B cell (primary cell): ENCODE measurements at regions not wholly inside any gene's neighbourhood (a gene's known extent, or its start where the extent isn't known, plus 50 kb on each side); places are given as distances from the start of the nearest gene placed in this dataset.

ENCODE experiments used
- ATAC-seq: fragments of 200-7000 bp; cut with Tn5 transposase; one replicate; pipeline ENCODE4 v1.10.0; 2021; ENCODE audit warnings: low read depth, mild to moderate bottlenecking, moderate number of reproducible peaks, moderate library complexity
- CTCF ChIA-PET: fragments of 350-600 bp; sonication (Branson Sonifier 250); formaldehyde crosslinking; loops from one replicate; lab custom pipeline; 2021; ENCODE audit warnings: antibody characterized with exemption, inconsistent platforms; lab: Charles Lee
- POLR2A ChIA-PET: fragments of 350-600 bp; sonication (Branson Sonifier 250); formaldehyde crosslinking; loops from one replicate; lab custom pipeline; 2021; ENCODE audit warnings: antibody characterized with exemption; lab: Charles Lee
- DNase-seq: peaks from one replicate; pipeline ENCODE4 v3.0.0; 2013
- H2AFZ ChIP-seq: 2 replicates; pipeline ENCODE4 v1.6.1; 2012; ENCODE audit warnings: mild to moderate bottlenecking, low read depth, low read length; ENCODE audit not compliant: insufficient read depth, poor library complexity, severe bottlenecking
- H3K27ac ChIP-seq, 2 donors: 1 replicate in 1 of 2; 2 replicates in 1 of 2; pipeline ENCODE4 v1.5.1; 2012 to 2013; ENCODE audit warnings: low read length in 2 of 2, mild to moderate bottlenecking in 2 of 2, moderate library complexity in 1 of 2
- H3K27me3 ChIP-seq, 4 experiments: fragments of 200-600 bp in 1 of 4; sonication (generic) in 1 of 4; replicated peaks in 1 of 4; 1 replicate in 2 of 4; 2 replicates in 2 of 4; pipeline versions ENCODE4 v1.6.1 to v1.7.0; 2013 to 2016; ENCODE audit warnings: low read length in 3 of 4, mild to moderate bottlenecking in 2 of 4, mixed read lengths in 1 of 4, moderate library complexity in 1 of 4; ENCODE audit not compliant: insufficient read depth in 4 of 4, control insufficient read depth in 3 of 4; ENCODE audit errors: control extremely low read depth in 1 of 4
- H3K36me3 ChIP-seq, 2 experiments: replicated peaks in 1 of 2; 1 replicate in 1 of 2; 2 replicates in 1 of 2; pipeline versions ENCODE4 v1.6.1 to v1.7.1; 2013; ENCODE audit warnings: low read length in 1 of 2; ENCODE audit not compliant: insufficient read depth in 2 of 2, control insufficient read depth in 1 of 2; ENCODE audit errors: control extremely low read depth in 1 of 2, extremely low read depth in 1 of 2
- H3K4me1 ChIP-seq, 2 donors: fragments of 200-600 bp in 1 of 2; sonication (generic) in 1 of 2; 1 replicate in 1 of 2; 2 replicates in 1 of 2; pipeline versions ENCODE4 v1.5.1 to v1.6.1; 2013 to 2017; ENCODE audit warnings: low read length in 2 of 2; ENCODE audit not compliant: control insufficient read depth in 2 of 2, insufficient read depth in 2 of 2
- H3K4me2 ChIP-seq: replicated peaks from 2 replicates; pipeline ENCODE3; 2012; ENCODE audit warnings: mild to moderate bottlenecking, low read depth, low read length; ENCODE audit not compliant: poor library complexity, severe bottlenecking
- H3K4me3 ChIP-seq, 5 experiments: fragments of 200-600 bp in 1 of 5; sonication (generic) in 1 of 5; 1 replicate in 3 of 5; 2 replicates in 2 of 5; pipeline versions ENCODE4 v1.5.1 to v1.7.0; 2011 to 2016; ENCODE audit warnings: low read length in 4 of 5, mild to moderate bottlenecking in 4 of 5, low read depth in 2 of 5, control low read depth in 1 of 5, moderate library complexity in 1 of 5; ENCODE audit not compliant: insufficient read depth in 1 of 5; ENCODE audit errors: control extremely low read depth in 1 of 5, extremely low read depth in 1 of 5
- H3K79me2 ChIP-seq: fragments of 200-600 bp; sonication (generic); one replicate; pipeline ENCODE4 v1.6.0; 2016; ENCODE audit warnings: low read length; ENCODE audit not compliant: control insufficient read depth, insufficient read depth
- H3K9ac ChIP-seq: fragments of 200-600 bp; sonication (generic); 2 replicates; pipeline ENCODE4 v1.6.1; 2017; ENCODE audit warnings: mild to moderate bottlenecking, low read length, moderate library complexity
- H3K9me3 ChIP-seq, 3 donors: one replicate each; pipeline versions ENCODE4 v1.6.1 to v1.7.1; 2013; ENCODE audit warnings: low read length in 2 of 3; ENCODE audit not compliant: control insufficient read depth in 2 of 3, insufficient read depth in 1 of 3; ENCODE audit errors: control extremely low read depth in 1 of 3
- H4K20me1 ChIP-seq: 2 replicates; pipeline ENCODE4 v1.6.0; 2012; ENCODE audit warnings: mild to moderate bottlenecking, low read length; ENCODE audit not compliant: insufficient read depth, control insufficient read depth, poor library complexity, severe bottlenecking
- H3K27ac Mint-ChIP-seq: one replicate; pipeline ENCODE4 v1.8.0; 2021; ENCODE audit warnings: mixed read lengths
- H3K27me3 Mint-ChIP-seq: one replicate; pipeline ENCODE4 v1.8.0; 2021; ENCODE audit warnings: mixed read lengths
- H3K4me1 Mint-ChIP-seq: one replicate; pipeline ENCODE4 v1.8.0; 2021; ENCODE audit warnings: mixed read lengths
- H3K4me3 Mint-ChIP-seq: one replicate; pipeline ENCODE4 v1.8.0; 2021; ENCODE audit warnings: mixed read lengths
- H3K9me3 Mint-ChIP-seq: one replicate; pipeline ENCODE4 v1.8.0; 2022; ENCODE audit warnings: mixed read lengths; ENCODE audit not compliant: insufficient read depth
- CTCF ChIP-seq: fragments of 200-600 bp; IDR thresholded peaks from one replicate; pipeline ENCODE4 v1.8.0; 2022; ENCODE audit warnings: antibody characterized with exemption, mild to moderate bottlenecking
- EZH2 ChIP-seq: IDR thresholded peaks from 2 replicates; pipeline ENCODE4 v1.6.1; 2012; ENCODE audit warnings: borderline replicate concordance, low read depth, mild to moderate bottlenecking, moderate library complexity, low read length; ENCODE audit not compliant: insufficient read depth, poor library complexity, severe bottlenecking
- WGBS: methylation state at CpG from one replicate; pipeline ENCODE4 v1.1.5; 2013; ENCODE audit warnings: missing lambda C conversion rate; ENCODE audit not compliant: insufficient coverage; 5-methylcytosine and 5-hydroxymethylcytosine counted together
- intact Hi-C: fragments of 100-400 bp; cut with micrococcal nuclease; formaldehyde crosslinking; loops from one replicate; pipeline ENCODE4 v1.10.0; 2022

DNA sequence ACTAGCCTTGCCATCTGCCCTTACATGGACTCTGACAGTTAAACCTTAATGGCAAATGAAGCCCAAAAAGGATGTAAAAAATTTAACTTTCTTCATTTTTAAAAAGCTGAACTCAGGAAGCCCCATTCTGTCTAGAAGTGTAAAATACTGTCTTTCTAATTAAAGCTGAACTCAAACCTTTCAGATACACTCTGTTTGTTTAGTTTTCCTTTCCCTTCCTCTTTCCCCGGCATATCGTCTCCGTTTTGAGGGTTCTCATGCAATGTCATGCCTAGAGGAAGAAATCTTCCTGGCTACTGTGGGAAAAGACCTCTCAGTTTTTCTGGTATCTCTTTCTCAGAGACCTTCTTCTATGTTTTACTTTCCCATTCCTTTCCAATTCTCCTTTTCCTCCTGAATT is 841.5 kb downstream of the DTWD2 start:
- Histone ChIP-seq H2AFZ (no peak overlapping the region), H3K27me3 (no peaks in the 10 kb centered on the region), H3K4me3 (no peak overlapping the region), H3K9me3 (no peaks in the 10 kb centered on the region), H4K20me1 (no peaks in the 10 kb centered on the region), H3K4me2 (no peak overlapping the region), H3K9ac (no peak overlapping the region), H3K27ac (no peak overlapping the region), H3K36me3 (no peaks in the 10 kb centered on the region), H3K4me1 (no peaks in the 10 kb centered on the region), H3K79me2 (no peaks in the 10 kb centered on the region)
- H3K4me3 Mint-ChIP-seq = no peak overlapping the region
- DNase-seq (no peak), ATAC-seq (no peak)
- TF ChIP-seq EZH2 (no peak), CTCF (no peak)
- intact Hi-C loops = no loop called here
- H3K27me3 Mint-ChIP-seq = no peaks in the 10 kb centered on the region
- H3K9me3 Mint-ChIP-seq = peaks cover 2% of the 10 kb centered on the region
- ChIA-PET CTCF (no interaction called here), POLR2A (no interaction called here)
- no peaks in the 10 kb centered on the region for H3K4me1 Mint-ChIP-seq
- H3K27ac Mint-ChIP-seq = no peak overlapping the region
- WGBS = no CpG with 5 or more reads among the region's 3 CpGs

DNA sequence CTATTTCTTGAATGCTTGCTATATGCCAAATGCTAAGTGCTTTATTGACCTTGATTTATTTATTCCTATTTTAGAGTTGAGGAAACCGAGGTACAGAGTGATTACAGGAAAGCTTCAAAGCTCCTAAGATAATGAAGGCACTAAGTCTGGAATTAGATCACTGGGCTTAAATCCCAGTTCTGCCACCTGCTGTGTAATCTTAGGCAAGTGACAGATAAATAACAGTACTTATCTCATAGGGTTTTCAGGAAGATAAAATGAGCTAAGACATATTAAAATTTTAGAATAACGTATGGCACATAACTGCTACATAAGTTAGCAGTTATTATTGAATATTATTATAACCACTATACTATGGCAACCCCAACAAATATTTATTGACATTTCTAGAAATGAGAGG is 843.8 kb downstream of the DTWD2 start:
- no peaks in the 10 kb centered on the region for H3K4me1 ChIP-seq
- no peak overlapping the region for H2AFZ ChIP-seq
- ChIA-PET POLR2A (no interaction called here), CTCF (no interaction called here)
- H3K27me3 ChIP-seq = no peaks in the 10 kb centered on the region
- H3K36me3 ChIP-seq = no peaks in the 10 kb centered on the region
- no peak overlapping the region for H3K4me3 Mint-ChIP-seq
- DNase-seq (no peak), ATAC-seq (no peak)
- no peaks in the 10 kb centered on the region for H3K9me3 ChIP-seq
- H3K9me3 Mint-ChIP-seq = no peaks in the 10 kb centered on the region
- no peak overlapping the region for H3K27ac Mint-ChIP-seq
- no peak overlapping the region for H3K9ac ChIP-seq
- H4K20me1 ChIP-seq = no peaks in the 10 kb centered on the region
- no peaks in the 10 kb centered on the region for H3K27me3 Mint-ChIP-seq
- WGBS = 80% methylated on average over 1 of the region's 2 CpGs
- H3K27ac ChIP-seq = no peak overlapping the region
- intact Hi-C loops = no loop called here
- no peaks in the 10 kb centered on the region for H3K79me2 ChIP-seq
- no peak overlapping the region for H3K4me3 ChIP-seq
- no peak overlapping the region for H3K4me2 ChIP-seq
- TF ChIP-seq EZH2 (no peak), CTCF (no peak)
- H3K4me1 Mint-ChIP-seq = no peaks in the 10 kb centered on the region
